ENCODE measurements at regions not wholly inside any gene's neighbourhood (a gene's known extent, or its start where the extent isn't known, plus 50 kb on each side); places are given as distances from the start of the nearest gene placed in this dataset.

DNA sequence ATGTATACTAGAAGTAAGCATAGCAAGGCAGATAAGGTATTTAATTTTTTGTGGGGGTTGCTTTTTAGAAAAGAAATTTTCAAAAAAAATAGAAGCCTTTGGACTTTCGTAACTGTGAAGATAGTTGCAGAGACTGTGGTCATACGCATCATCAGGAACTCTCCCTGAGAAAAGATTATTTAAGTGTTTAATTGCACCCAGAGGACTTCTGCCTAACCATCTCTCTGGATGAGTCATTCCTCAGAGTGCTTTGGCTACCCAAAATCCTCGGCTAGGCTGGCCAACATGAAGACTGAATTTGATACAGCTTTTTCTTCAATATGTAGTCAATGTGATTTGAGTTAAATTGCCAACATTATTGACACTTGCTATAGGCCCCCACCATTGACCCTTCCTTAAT is 296.4 kb downstream of the TLR4 start:
- H3K27ac ChIP-seq (replicated peaks in 1 of 4) = no peak overlapping the region
- intact Hi-C loops (cut with DNase I) = no loop called here
- H3K36me3 ChIP-seq = no peaks in the 10 kb centered on the region
- DNase-seq (ENCODE audit: extremely low spot score) = no peak
- TF ChIP-seq EP300 (IDR thresholded peaks at IDR 0.05) (no peak), CTCF (IDR thresholded peaks at IDR 0.05) (no peak), POLR2A (IDR thresholded peaks at IDR 0.05; ENCODE audit: low read depth) (no peak), POLR2AphosphoS5 (IDR thresholded peaks at IDR 0.05) (no peak)
- H3K4me3 ChIP-seq = no peak overlapping the region
- H3K27me3 ChIP-seq = no peaks in the 10 kb centered on the region
- no peaks in the 10 kb centered on the region for H3K4me1 ChIP-seq
- H3K9me3 ChIP-seq = no peaks in the 10 kb centered on the region
- 95% methylated on average over 3 of the region's 3 CpGs for WGBS

DNA sequence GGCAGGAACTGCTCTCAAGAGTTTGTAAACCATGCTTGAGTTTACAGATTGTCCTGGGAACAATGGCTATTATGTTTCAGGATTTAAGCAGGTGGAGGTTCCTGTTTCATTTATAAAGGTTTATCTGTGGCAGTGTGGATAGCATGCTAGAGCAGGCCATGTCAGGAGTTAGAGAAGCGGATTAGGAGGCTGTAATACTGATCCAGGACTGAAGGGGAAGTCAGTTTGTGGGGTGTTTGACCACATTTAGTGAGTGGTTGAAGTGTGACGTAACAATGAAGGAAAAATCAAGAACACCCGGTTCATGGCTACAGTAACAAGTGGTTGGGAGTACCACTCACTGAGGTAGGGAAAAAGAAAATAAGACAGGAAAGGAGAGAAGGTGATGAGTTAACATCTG is 299.0 kb downstream of the TLR4 start:
- Histone ChIP-seq H3K27ac (replicated peaks in 1 of 4) (no peak overlapping the region), H3K4me3 (no peak overlapping the region), H3K36me3 (no peaks in the 10 kb centered on the region), H3K9me3 (no peaks in the 10 kb centered on the region), H3K27me3 (peaks cover 0 to 5% (median 0%) of the 10 kb centered on the region in 4 donors), H3K4me1 (no peaks in the 10 kb centered on the region)
- intact Hi-C loops (cut with DNase I) = no loop called here
- DNase-seq (ENCODE audit: extremely low spot score) = no peak
- TF ChIP-seq CTCF (IDR thresholded peaks at IDR 0.05) (no peak), POLR2AphosphoS5 (IDR thresholded peaks at IDR 0.05) (no peak), EP300 (IDR thresholded peaks at IDR 0.05) (no peak), POLR2A (IDR thresholded peaks at IDR 0.05; ENCODE audit: low read depth) (no peak)
- WGBS = 55% methylated on average over 3 of the region's 3 CpGs

- no peak overlapping the region for H3K27ac ChIP-seq (replicated peaks in 1 of 4)
- no peaks in the 10 kb centered on the region for H3K4me1 ChIP-seq
- no peak for DNase-seq (ENCODE audit: extremely low spot score)
- 72% methylated on average over 4 of the region's 4 CpGs for WGBS
- no peaks in the 10 kb centered on the region for H3K9me3 ChIP-seq
- intact Hi-C loops (cut with DNase I) = no loop called here
- H3K36me3 ChIP-seq = no peaks in the 10 kb centered on the region
- no peak for TF ChIP-seq CTCF (IDR thresholded peaks at IDR 0.05)
- TF ChIP-seq POLR2AphosphoS5 (IDR thresholded peaks at IDR 0.05) = no peak
- no peak for TF ChIP-seq POLR2A (IDR thresholded peaks at IDR 0.05; ENCODE audit: low read depth)
- TF ChIP-seq EP300 (IDR thresholded peaks at IDR 0.05) = no peak
- peaks cover 0 to 5% (median 0%) of the 10 kb centered on the region in 4 donors for H3K27me3 ChIP-seq
- H3K4me3 ChIP-seq = no peak overlapping the region
Measured at GRCh38 chr9:118008246-118008645, 304.0 kb downstream of the TLR4 start.

DNA sequence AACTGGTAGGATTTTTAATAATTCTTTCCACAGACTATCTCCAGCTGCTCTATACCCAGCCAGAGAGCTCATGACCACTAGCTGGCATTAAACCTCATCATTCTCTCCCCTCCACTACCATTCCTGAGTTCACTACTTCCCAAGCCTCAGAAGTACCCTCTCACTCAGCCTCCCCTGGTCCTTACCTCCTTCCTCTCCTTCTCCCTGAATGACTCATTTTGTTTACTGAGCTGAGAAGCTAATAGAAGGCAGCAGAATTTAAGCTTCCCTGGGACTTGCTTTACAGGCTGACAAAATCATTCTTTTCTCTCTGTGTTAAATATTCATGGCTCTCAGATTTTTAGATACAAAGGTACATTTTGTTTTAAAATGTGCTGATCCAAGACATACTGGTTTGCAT is 305.4 kb downstream of the TLR4 start:
- H3K9me3 ChIP-seq = no peaks in the 10 kb centered on the region
- no peak for TF ChIP-seq POLR2A (IDR thresholded peaks at IDR 0.05; ENCODE audit: low read depth)
- no peak for TF ChIP-seq EP300 (IDR thresholded peaks at IDR 0.05)
- TF ChIP-seq CTCF (IDR thresholded peaks at IDR 0.05) = no peak
- TF ChIP-seq POLR2AphosphoS5 (IDR thresholded peaks at IDR 0.05) = no peak
- H3K4me1 ChIP-seq = no peaks in the 10 kb centered on the region
- peaks cover 0 to 5% (median 0%) of the 10 kb centered on the region in 4 donors for H3K27me3 ChIP-seq
- intact Hi-C loops (cut with DNase I) = no loop called here
- no peak for DNase-seq (ENCODE audit: extremely low spot score)
- no peak overlapping the region for H3K27ac ChIP-seq (replicated peaks in 1 of 4)
- H3K4me3 ChIP-seq = no peak overlapping the region
- no peaks in the 10 kb centered on the region for H3K36me3 ChIP-seq

GRCh38 chr9:118017607-118018122 is 313.5 kb downstream of the TLR4 start:
- 83% methylated on average over 2 of the region's 2 CpGs for WGBS
- Histone ChIP-seq H3K4me3 (no peak overlapping the region), H3K4me1 (no peaks in the 10 kb centered on the region), H3K27me3 (no peaks in the 10 kb centered on the region), H3K36me3 (no peaks in the 10 kb centered on the region), H3K9me3 (peaks cover 0 to 4% (median 0%) of the 10 kb centered on the region in 4 donors), H3K27ac (replicated peaks in 1 of 4) (no peak overlapping the region)
- intact Hi-C loops (cut with DNase I) = no loop called here
- no peak for DNase-seq (ENCODE audit: extremely low spot score)
- TF ChIP-seq EP300 (IDR thresholded peaks at IDR 0.05) (no peak), POLR2AphosphoS5 (IDR thresholded peaks at IDR 0.05) (no peak), CTCF (IDR thresholded peaks at IDR 0.05) (no peak), POLR2A (IDR thresholded peaks at IDR 0.05; ENCODE audit: low read depth) (no peak)

All from esophagus muscularis mucosa (tissue), 4 donors.